CD4-positive, alpha-beta T cell treated with Interferon alpha-2 for 1 hour (primary cell): ENCODE measurements at regions not wholly inside any gene's neighbourhood (a gene's known extent, or its start where the extent isn't known, plus 50 kb on each side); places are given as distances from the start of the nearest gene placed in this dataset.
"Not testable (repeated sequence)": the region's sequence is repeated elsewhere in the genome, so short reads cannot be mapped to it uniquely, and the experiment has no call there.

Source experiments
- DNase-seq, 2 donors: peaks; one replicate each; pipeline ENCODE4 v3.0.0-alpha.2; 2020 to 2022

DNA sequence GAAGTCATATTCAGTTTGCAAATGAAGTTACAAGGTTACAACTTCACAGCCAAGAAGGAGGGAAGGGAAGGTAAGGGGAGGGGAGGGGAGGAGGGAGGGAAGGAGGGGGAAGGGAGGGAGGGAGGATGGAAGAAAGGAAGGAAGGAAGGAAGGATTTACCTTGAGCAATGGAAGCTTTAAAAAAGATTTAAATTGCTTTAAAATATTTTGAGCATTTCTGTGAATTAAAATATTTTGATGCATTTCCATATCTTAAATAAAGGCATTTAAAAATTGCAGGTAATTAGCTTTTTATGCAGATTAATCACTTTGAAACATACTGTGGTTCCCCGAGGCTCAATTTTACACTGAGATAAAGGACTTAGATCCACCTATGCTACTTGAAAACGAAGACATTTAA, 618.0 kb downstream of the TFAP2A start:
- DNase-seq = no peak

DNA sequence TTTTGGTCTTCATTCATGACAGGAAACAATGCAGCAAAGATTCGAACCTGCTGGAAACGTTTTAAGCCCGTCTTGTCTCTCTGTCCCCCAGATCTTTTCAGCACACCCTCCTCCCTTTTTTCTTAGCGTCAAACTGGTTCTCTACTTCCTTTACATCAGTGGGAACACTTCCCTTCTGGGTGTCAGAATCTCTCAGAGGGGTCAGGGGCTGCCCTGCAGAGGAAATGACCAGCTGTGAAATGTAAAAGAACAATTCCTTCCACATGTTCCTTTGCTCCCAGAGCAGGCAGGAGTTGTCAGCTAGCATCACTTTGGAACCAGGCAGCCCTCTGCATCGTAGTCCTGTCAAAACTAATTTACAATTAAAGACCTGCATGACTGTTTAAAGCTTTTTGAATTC, 619.0 kb downstream of the TFAP2A start:
- no peak for DNase-seq

DNA sequence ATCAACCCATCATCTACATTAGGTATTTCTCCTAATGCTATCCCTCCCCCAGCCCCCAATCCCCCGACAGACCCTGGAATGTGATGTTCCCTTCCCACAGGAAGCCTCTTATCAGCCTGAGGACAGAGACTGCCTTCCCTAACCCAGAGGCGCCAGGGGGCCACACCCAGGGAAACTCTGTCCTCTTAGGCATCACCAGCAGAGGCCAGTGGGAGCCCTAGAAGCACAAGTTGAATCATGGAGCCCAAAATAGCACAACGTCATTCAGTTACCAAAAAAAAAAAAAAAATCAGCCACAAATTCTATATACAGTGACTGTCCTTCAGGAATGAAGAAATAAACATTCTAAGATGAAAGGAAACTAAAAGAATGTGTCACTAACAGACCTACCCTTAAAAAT, 625.7 kb downstream of the TFAP2A start:
- no peak for DNase-seq

DNA sequence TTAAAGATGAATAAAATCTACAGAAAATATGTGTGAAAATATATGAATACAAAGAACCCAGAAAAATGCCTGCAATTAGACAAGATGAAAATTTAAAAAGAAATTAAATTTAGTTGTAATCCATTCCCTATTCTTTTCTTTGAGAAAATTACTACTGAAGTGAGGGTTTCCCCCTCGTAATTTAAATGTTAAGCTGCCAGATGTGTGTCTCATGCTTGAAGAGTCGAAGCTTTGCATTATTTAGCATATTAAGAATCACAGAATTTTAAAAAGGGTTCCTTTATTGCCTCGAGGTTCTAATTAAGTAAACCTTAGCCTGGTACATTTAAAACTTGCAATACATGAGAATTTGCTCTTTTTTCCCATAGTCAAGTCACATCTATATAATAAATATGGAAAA, 630.1 kb downstream of the TFAP2A start:
- no peak for DNase-seq

DNA sequence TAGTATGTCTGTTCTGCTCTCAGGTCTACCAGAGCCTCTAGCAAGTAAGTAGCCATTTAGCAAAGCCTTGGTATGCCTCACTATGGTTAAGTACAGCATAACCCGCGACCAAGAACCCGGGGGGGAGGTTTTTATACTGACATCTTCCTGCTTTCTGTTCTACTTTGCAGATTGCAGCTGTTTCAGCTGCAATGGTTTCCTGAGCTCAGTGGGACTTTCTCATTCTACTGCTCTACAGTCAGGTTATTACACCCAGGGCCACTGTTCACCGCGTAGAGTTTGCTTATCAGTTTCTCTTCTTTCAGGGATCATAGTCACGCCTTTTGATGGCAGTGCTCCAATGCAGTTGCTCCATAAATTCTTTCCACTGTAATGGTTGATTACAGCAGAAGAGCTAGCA, 631.3 kb downstream of the TFAP2A start:
- DNase-seq = no peak

DNA sequence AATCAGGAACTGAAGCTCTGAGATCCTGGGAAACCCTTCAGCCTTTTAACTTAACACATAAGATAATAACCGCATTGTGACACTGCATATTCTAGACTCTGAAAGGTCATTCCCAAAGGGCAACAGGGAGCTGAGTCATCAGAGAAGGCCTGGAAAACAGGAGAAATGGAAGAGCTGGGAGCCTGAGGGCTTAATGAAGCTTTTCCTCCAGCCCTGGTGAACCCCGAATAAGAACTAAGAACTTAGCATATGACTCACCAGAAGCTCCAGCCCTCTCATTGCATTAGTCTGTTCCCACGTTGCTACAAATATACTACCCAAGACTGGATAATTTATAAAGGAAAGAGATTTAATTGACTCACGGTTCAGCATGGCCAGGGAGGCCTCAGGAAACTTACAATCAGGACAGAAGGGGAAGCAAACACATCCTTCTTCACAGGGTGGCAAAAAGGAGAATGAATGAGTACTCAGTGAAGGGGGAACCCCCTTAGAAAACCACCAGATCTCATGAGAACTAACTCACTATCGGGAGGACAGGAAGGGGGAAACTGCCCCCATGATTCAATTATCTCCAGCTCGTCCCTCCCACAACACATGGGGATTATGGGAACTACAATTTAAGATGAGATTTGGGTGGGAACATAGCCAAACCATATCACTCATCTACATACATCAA, 648.5 kb downstream of the TFAP2A start:
- DNase-seq = no peak

DNA sequence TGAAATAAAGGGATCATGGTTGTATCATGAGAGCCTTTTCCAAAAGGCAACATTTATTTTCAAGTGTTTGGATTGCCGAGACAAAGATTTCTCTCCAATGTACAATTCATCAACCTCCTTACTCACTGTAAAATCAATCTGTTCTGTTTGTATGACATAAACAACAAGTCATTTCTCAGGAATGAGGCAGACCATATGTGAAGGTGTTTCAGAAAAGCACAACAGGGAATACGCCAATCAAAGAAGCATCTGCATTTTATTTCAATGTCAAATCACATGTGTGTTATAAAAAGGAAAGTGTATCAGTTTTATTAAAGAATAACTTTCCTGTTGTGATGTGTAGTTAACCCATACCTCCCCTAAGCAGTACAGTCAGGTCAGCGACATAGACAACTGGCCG, 653.7 kb downstream of the TFAP2A start:
- no peak for DNase-seq

DNA sequence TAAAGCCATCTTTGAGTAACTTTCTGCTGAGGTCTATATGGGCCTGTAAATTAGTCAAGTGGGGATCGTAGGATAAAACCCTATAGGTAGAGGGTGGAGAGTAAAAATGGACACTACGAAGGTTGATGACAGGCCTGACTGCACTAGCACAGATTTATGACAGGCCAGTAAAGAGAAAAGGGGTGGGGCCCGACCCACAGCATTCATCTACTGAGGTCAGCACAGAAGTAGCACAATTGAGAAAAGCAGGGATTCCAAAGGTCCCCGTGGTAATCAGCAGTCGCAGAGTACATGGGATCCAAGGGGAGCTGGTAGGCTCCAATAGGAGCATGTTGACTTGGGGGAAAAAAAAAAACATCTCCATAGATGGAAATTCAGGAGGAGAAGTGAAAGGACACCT, 660.4 kb downstream of the TFAP2A start:
- DNase-seq = no peak

DNA sequence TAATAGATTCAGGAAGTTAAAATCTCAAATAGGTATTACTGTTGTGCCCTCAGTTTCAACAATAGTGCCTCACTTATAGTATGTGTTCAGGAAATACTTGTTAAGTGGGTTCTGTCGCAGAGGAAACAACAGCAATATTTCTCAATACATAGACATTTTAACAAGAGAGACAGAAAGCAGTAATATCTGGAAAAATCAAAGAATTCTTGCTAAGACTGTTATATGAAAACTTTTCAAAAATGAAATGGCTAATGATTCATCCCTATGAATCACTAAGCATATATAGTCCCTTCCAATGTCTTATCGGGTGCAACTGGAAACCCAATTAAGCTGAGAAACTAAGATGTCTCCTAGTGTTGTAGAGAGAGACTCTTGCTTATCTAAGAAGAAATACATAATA, 668.9 kb downstream of the TFAP2A start:
- no peak for DNase-seq

DNA sequence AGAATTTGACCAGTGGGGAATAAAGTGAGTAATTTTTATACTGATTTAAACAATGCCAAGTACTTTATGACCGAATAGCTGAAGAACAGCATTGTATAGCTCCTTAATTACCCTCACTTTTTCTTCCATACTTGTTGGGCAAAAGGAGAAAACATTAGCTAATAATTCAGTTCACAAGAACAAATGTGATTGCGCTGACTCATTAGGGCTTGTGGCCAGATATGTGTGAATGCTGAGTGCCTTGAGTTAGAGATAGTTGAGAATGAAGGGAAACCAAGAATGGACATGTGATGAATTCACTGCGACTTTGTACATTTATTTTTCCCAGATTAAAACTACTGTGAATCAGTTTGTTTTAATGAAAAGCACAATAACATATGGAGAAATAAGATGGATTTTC, 669.4 kb downstream of the TFAP2A start:
- no peak for DNase-seq

DNA sequence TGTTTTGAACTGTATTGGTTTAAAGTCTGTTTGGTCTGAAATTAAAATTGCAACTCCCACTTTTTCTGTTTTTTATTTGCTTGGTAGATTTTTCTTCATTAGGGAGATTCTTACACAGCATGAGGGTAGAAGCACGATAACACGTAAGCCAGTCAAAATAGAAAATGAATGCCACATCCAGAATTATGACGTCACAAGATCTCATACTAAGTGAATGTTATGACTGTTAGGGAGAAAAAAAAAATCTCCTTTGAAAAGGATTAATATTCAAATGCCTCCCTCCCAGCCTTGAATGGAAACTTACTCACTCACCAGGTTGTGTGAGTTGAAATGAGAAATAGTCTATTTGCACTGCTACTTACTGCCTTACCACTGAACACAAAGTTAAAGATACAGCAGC, 670.8 kb downstream of the TFAP2A start:
- DNase-seq = no peak

DNA sequence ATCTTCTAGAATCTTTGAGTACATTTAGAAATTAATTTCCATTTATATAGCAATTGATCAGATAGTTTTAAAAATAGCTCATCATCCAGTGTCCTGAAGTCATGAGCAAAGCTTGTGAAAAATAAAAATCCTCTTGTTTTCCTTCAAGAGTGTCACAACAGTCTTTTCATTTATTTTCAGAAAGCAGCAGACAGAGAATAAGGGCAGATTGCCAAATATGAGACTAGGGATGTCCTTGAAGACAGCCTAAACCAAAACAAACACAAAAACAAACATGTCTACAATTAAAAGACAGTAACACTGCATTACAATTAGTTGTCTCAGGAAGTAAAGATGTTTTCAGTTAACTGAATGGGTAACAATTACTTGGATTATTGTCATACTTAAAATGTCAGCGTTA, 682.8 kb downstream of the TFAP2A start:
- no peak for DNase-seq

DNA sequence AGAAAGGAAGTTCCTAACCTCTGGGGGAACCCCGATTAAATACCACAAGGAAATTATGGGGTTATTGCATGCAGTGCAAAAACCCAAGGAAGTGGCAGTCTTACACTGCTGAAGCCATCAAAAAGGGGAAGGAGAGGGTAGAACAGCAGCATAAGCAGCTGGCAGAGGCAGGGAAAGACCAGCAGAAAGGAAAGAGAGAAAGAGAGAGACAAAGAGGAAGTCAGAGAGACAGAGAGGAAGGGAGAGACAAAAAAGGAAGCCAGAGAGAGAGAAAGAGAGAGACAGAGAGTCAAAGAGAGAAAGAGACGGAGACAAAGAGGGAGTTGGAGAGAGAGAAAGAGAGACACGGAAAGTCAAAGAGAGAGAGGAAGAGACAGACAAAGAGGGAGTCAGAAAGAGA, 689.1 kb downstream of the TFAP2A start:
- DNase-seq = not testable (repeated sequence)

DNA sequence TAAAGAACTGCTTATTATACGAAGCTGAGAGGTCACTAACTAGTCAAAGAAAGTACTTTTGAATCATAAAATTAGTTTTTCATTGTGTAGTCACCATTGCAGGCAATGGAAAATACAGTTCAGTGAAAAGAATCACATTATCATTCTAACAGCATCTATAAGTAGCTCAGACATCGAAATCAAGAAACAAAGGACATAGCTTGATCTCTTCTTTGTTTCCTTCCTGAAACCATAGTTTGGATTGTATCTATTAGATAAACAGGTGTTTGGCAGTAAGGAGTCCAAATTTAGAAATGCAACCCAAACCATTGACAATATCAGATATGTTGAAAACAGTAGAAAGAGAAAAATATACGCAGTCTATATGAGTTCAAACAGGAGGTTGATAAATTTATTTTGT, 697.3 kb downstream of the TFAP2A start:
- DNase-seq = no peak

DNA sequence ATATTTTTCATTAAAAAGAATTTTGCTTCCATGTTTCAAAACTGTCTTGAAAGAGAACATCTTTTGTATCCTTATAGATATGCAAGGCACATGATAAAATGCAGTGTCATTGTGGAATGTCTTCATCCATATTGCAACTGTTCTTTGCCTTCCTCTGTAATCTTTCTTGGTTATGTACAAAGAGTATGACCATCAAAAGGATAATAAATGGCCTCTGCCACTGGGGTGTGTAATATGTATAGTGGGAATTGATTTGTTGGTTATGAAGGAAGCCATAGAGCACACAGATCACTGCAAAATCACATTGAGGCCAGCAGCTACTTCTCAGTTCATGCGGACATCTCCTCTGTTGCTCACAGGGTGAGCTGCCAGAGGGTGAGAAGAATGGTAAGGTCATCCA, 703.5 kb downstream of the TFAP2A start:
- DNase-seq = no peak

DNA sequence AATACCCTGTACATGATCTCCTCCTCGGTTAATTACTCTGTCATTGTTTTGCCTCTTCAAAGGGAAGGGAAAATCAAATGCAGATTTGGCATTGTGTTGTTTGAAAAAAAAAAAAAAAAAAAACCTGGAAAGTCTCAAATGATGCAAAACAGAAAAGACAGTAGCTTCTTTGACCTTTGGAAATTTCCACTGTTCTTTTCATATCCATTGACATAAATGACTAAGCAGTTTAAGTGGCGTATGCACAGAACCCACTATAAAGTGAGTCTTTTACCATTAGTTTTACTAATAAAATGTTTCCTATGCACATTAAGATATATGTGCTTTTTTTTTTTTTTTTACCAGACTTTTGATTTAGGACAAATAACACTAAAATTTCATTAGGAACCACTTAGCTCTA, 704.3 kb downstream of the TFAP2A start:
- DNase-seq = no peak

DNA sequence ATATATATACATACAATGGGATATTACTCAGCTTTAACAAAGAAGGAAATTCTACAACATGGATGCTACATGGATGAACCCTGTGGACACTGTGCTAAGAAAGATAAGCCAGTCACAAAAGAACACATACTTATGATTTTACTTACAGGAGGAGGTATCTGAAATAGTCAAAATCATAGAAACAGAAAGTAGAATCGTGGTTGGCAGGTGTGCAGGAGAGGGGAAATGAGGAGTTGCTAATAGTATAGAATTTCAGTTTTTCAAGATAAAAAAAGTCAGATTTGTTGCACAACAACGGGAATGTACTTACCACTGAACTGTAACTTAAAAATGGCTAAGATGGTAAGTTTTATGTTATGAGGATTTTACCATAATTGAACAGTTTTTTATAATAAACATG, 706.3 kb downstream of the TFAP2A start:
- no peak for DNase-seq

DNA sequence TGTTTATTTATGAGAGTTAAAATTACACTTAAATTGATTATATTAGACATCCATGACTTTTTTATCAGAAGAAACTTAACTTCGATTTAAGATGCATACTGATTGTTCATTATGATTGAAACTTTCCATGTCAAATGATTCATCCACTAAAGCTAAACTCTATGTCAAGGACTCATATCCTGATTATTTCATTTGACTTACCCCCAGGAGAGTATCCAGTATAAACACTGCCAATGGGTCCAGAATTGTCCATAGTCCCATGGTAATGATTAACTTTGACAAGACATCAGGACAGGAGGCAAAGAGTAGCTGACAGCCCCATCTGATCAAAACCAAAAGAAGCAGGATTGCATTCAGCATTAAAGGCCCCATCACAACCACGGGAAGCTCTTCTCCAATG, 709.9 kb downstream of the TFAP2A start:
- DNase-seq = no peak

DNA sequence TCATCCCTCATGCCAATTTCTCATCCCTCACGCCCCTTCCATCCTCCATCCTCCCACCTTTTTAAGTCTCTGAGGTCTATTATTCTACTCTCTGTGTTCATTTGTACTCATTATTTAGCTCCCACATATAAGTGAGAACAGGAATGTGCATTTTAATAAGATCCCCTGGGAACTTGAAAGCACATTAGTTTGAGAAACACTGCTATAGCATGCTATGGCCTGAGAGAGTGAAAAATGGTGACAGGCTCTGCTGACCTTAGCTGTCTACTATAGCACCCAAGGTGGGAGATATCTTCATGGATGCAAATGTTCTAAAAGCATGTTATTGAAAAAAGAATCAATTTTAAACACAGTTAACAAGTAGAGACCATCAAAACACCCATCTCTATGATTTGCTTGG, 712.0 kb downstream of the TFAP2A start:
- DNase-seq = no peak

DNA sequence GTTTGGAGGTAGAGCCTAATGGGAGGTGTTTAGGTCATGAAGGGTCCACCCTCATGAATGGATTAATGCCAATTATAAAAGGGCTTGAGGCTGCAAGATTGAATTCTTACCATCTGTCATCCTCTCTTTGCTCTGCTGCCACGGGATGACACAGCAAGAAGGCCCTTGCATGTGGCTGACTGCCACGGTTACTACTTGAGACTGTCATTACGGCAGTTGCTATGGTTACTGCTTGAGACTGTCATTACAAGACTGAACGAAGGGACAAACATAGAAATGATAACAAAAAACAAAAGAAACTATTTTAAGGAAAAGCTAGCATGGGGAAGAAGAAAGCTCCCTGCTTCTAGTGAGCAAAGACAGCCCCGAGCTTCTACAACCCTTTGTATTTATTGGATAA, 715.0 kb downstream of the TFAP2A start:
- DNase-seq = no peak

DNA sequence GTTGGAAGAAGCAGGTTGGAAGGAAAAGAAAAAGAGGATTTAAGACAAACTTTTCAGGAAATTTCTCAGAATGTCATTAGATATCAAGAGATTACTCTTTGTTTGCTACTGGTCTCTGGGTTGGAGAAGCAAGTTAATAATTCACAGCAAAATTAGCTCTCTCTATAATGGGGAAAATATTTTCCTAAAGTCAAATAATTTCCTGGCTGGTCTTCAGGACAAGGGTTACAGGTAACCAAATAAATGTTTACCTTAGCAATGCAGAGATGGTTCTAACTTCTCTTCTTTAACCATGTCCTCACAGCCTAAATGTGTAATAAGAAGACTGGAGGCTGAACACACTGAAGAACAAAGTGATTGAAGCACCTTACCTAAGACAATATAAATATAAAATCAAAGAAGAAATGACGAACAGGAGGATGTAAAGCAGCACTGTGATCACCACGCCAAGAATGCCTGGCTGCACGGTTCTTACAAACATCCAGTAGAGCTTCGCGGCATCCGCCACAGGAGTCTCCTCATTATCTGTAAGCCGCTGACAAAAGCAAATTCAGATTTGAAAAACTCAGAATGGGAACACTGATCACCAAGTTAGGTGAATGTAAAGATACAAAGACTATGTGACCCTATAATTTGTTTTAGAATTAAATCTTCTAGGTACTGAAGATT, 717.5 kb downstream of the TFAP2A start:
- DNase-seq = no peak

DNA sequence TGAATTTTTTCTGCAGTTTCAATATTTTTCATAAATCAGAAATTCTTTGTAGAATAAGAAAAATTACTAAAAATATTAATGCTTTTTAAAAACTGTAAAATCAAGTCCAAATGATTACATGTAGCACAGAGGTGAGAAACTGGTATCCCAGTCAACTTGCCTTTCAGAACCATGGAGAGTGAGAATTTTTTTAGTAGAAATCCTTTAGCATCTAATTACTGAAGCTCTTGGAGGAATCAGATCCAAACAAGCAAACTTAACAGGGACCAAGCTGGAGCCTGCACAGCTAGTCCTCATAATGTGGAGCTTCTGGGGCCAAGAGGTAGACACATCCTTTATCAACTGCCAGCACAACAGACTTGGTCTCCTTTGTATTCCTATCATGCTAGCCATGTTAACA, 724.5 kb downstream of the TFAP2A start:
- no peak for DNase-seq

DNA sequence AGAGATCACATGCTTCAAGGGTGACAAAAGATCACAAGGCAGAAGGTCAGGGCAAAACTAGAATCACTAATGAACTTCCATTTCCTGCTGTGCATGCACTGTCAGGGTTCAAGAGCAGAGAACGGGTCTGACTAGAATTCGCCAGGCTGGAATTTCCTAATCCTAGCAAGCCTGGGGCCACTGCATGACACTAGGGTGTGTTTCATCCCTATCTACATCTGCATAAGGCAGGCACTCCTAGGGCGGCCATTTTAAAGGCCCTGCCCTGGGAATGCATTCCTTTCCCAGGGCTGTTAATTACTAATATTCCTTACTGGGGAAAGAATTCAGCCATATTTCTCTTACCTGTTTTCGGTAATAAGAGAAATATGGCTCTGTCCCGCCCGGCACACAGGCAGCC, 734.1 kb downstream of the TFAP2A start:
- not testable (repeated sequence) for DNase-seq

DNA sequence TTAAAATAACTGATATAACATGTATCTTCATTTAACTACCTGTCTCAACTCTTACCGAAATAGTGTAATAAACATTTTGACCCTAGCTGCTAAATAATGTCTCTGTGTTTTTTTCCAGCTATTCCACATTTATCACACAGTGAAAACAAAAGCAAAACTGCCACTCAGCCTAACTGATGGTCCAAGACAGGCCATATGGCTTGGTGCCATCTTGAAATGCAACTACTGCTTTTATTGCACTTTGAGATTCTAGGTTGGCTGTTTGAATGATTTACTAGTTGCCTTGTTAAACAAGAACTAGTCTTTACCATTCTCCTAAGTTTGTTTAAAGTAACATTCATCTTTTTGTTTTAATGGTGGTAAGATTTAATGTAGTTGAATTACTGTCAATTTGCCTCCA, 739.8 kb downstream of the TFAP2A start:
- DNase-seq = no peak

DNA sequence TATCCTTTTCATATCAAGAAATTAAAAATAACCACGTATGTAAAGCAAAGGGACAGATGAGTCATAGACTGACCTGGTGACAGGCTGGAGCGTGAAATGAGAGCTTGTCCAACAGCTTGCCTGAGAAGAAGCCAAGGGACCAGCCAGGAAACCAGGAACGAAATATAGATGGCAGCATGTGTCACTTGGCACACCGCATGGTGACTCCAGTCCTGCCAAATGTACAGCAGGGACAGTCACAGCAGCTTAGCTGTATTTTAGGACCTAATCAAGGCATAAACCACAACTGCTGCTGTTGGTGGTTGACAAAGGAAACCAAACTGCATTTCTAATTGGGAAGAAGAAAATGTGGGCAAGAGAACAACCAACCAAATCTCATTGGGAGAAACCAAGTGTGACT, 755.0 kb downstream of the TFAP2A start:
- DNase-seq = no peak
